Forelimb muscle (tissue), 1 donor: ENCODE measurements at regions not wholly inside any gene's neighbourhood (a gene's known extent, or its start where the extent isn't known, plus 50 kb on each side); places are given as distances from the start of the nearest gene placed in this dataset.
A peak's percentile ranks its signal among the peaks of the same experiment; 100 is the strongest.

Experiments
- DNase-seq: peaks from one replicate; pipeline ENCODE4 v3.0.0-alpha.2; 2013; ENCODE audit warnings: low read depth

DNA sequence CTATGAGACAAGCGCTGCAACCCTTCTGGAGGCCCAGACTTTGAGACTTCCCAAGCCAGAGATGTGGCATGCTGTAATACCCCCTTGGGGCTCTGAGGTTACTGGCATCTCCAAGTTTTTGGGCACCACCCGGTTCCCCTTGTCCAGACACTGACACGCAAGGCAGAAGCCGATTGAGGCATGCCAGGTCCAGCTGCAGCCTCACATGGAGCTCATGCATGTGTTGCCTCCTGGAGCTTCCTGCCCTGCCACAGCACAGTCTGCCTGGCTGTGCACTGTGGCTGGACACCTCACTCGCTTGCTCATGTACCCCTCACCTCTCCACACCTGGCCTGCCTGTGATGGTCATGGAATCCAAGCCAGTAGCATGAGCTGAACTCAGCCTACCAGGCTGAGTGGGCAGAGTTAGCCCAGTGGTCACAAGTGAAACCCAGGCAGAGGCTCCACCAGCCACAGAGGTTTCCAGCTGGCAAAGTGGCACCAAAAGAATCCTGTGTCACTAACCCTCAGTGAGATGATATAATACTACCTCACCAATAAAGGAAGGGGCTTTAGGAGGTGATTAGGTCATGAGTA lies 789.2 kb upstream of the INTU start:
- no peak for DNase-seq

DNA sequence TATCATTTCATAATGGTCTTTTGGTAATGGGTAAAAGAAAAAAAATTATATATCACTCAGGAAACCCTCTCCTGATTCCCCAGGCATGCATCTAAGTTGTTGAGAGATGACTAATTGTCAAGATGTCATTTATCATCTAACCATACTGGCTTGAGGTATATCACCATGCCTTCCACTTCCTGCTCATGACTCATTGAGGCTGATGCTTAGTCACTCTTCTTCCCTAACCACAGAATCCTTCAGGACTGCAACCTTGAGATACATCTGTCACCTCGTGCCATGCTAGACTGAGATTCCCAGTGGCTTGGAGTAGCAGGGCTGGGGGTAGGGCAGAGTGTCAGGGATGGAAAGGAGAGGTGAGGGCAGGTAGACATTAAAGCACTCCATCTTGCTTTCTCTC lies 782.5 kb upstream of the INTU start:
- DNase-seq = no peak

DNA sequence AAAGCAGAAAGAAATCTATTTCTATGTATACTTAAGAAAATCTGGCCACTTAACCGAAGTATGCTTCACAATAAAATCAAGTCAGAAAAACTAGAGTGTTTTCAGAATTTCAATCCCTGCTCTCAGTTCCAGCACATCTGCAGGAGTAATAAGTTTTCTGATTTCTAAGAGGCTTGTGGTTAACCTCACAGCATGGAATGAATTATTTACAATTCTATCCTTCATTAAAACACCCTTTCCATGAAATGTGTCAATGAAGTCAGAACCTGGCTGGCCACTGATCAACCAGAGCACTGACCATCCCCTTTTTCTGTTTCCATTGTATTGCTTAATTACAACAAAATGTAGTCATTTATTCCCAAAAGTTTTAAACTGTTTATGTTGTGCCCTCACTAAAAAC lies 781.4 kb upstream of the INTU start:
- no peak for DNase-seq

DNA sequence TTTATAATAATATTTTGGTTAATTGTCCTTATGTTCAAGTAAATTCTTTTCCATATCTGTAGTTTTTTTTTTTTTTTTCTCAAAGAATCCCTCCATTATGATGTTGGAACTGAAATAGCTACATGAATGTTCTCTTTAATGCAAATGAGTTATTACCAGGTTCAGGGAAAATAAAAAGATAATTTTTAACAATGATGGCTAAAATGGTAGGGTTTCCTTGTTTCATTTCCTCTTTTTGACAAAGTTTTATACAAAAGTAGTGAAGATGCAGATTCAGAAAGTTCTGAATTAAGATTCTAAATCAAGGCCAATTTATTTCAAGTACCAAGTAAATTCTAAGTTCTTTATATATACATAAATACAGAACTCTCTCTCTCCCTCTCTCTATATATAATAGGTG lies 779.0 kb upstream of the INTU start:
- no peak for DNase-seq

- no peak for DNase-seq
Measured at GRCh38 chr4:126856906-126857305, 775.9 kb upstream of the INTU start.

GRCh38 chr4:126859314-126859713 lies 773.4 kb upstream of the INTU start:
- DNase-seq = no peak

DNA sequence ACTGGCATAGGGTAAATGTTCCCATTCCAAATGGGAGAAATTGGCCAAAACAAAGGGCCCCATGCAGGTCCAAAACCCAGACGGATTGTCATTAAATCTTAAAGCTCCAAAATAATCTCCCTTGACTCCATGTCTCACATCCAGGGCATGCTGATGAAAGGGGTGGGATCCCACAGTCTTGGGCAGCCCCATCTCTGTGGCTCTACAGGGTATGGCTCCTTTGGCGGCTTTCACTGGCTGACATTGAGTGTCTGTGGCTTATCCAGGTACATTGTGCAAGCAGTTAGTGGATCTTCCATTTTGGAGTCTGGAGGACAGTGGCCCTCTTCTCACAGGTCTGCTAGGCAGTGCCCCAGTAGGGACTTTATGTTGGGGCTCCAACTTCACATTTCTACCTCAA lies 772.9 kb upstream of the INTU start:
- no peak for DNase-seq

DNA sequence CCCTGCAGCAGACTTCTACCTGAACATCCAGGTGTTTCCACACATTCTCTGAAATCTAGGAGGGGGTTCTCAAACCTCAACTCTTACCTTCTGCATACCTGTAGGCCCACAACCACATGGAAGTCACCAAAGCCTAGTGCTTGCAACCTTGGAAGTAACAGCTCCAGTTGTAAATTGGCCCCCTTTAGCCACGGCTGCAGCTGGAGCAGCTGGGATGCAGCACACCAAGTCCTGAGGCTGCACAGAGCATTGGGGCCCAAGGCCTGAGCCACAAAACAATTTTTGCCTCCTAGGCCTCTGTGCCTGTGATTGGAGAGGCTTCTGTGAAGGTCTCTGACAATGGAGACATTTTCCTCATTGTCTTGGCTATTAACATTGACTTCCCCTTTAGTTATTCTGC lies 772.4 kb upstream of the INTU start:
- no peak for DNase-seq

- no peak for DNase-seq
Measured at GRCh38 chr4:126869967-126870366, 762.8 kb upstream of the INTU start.

GRCh38 chr4:126871810-126872209 lies 760.9 kb upstream of the INTU start:
- no peak for DNase-seq

DNA sequence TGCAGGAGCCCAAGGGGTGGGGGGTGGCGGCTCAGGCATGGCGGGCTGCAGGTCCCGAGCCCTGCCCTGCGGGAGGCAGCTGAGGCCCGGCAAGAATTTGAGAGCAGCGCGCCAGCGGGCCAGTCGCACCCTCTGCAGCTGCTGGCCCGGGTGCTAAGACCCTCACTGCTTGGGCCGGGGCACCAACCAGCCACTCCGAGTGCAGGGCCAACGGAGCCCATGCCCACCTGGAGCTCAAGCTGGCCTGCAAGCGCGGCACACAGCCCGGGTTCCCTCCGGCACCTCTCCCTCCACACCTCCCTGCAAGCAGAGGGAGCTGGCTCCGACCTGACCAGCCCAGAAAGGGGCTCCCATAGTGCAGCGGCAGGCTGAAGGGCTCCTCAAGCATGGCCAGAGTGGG lies 758.2 kb upstream of the INTU start:
- DNase-seq = no peak

- no peak for DNase-seq
Measured at GRCh38 chr4:126888968-126889367, 743.8 kb upstream of the INTU start.

DNA sequence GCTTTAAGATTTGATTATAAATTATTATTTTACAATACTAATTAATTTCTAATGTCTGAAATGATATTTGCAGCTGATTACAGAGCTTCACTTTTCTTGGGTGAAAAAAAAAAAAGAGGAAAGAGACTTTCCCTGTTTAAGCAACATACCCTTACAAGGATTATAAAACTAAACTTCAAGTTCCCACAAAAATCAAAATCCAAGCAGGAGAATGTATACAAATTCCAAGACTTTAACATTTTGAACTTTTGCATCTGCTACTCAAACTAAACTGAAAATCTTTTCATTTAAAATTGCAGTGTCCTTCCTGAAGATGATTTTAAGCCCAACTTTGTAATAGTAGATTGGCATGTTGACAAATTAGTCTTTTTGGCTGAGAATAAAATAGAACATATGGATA lies 742.4 kb upstream of the INTU start:
- no peak for DNase-seq

GRCh38 chr4:126890994-126891393 lies 741.8 kb upstream of the INTU start:
- no peak for DNase-seq

DNA sequence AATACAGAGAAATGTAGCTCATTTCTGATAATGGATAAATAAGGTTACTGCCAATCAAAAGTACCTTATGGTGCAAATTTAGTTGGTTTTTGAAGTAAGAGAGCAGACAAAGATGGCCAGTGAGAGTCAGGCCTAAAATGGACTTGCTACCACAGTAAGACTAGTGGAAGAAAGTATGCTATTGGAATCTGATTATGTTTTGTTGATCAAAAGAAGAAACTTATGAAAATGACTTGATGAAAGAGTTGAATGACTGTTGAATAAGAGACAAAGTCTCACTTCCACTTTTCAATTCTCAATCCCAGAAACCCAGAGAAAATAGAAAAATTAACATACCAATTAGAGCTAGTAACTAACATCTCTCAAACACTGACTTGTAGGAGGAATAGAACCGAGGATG lies 737.8 kb upstream of the INTU start:
- DNase-seq = no peak

GRCh38 chr4:126895988-126896570 lies 736.7 kb upstream of the INTU start:
- DNase-seq = no peak

DNA sequence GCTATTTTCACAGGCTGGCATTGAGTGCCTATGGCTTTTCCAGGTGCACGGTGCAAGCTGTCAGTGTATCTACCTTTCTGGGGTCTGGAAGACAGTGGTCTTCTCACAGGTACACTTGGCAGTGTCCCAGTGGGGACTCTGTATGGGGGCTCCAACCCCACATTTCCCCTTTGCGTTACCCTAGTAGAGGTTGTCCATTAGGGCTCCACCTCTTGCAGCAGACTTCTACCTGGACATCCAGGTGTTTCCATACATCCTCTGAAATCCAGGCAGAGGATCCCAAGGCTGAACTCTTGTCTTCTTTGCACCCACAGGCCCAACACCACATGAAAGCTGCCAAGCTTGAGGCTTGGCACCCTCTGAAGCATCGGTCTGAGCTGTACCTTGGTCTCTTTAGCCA lies 735.7 kb upstream of the INTU start:
- DNase-seq = no peak

DNA sequence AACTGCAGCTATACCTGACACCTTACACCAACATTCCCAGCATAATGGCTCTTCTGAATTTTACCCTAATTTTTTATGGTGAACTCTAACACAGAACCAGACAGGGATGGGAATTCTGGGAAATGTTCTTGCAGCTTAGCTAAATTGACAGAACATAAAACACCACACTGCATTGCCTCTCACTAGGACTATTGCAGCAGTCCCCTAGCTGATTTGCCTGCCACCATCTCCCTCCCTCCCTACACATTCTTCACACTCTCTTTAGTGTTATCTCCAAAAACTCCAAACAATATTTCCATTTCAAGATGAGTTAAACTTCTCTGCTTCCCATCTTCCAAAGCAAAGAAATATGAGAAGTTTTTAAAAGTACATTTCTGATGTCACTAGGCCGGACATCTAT lies 733.9 kb upstream of the INTU start:
- no peak for DNase-seq

DNA sequence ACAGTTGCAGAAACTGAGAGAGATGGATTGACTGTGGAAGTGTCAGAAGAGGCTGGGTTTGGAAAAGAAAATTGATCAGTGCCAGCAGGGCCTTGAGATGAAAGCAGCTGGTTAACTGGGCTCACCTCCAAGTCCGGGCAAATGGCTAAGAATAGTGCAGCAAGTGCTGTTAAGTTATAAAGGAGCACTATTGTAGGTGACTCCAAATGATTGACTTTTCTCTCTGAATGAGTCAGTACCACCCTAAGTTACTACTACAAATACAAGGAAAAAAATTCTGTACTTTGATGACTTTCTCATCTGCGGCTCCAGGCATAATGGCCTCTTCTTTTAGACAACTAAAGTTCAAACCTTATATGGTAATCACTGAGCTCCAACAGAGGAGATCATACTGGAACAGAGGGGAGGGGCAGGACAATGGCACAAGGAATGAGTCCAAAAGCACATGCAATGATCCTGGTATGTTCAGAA lies 733.4 kb upstream of the INTU start:
- DNase-seq = no peak

GRCh38 chr4:126906466-126906865 lies 726.3 kb upstream of the INTU start:
- DNase-seq = no peak

DNA sequence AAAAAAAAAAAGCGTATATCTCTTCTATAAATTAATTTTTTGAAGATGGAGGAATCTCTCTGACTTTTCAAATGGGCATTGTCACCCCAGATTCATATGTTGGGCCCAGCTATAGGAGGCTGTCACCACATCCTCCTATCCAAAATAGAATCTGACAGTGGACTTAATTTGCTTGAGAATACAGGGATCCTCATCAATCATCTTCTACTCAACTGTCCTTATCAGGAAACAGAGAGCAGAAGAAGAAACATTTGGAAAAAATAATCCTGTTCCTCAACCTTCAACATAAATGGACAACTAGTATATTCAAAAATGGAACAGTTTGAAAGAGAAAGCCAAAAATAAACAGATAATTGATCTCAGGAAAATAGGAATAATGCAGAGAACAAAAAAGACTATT lies 725.4 kb upstream of the INTU start:
- DNase-seq = no peak

DNA sequence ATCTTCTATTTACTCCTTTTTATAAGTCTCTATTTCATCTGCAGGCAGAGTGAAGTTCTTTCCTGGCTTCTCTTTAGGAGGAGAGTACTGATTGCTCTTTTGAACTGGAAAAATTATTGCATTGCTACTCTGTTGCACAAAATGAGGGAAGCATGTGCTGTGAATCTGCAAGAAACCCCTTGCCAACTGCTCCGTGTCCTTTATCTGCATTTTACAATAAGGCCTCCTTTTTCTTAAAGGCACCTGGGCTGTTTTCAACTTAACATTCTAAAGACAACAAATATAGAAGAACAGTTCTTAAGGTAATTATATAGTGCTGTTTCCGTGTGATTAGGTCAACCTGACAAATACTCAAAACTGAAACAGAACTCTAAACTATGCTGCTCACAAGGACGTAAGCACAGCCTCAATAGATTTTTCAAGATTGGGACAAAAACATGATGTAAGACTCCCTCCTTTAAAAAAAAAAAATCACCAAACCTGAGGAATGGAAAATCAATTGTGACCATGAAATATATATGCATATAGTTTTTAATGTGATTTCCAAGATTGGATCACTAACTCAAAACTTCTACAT lies 716.6 kb upstream of the INTU start:
- peak; percentile 67 for DNase-seq

GRCh38 chr4:126916626-126917140 lies 716.1 kb upstream of the INTU start:
- DNase-seq = peak; percentile 75
